ENCODE measurements at regions not wholly inside any gene's neighbourhood (a gene's known extent, or its start where the extent isn't known, plus 50 kb on each side); places are given as distances from the start of the nearest gene placed in this dataset.
"Not testable (repeated sequence)": the region's sequence is repeated elsewhere in the genome, so short reads cannot be mapped to it uniquely, and the experiment has no call there.

GRCh38 chr3:86537171-86537570, 453.8 kb downstream of the VGLL3 start:
- in situ Hi-C loops (cut with MboI; ENCODE audit: low sequenced_read_pairs), result no loop called here

DNA sequence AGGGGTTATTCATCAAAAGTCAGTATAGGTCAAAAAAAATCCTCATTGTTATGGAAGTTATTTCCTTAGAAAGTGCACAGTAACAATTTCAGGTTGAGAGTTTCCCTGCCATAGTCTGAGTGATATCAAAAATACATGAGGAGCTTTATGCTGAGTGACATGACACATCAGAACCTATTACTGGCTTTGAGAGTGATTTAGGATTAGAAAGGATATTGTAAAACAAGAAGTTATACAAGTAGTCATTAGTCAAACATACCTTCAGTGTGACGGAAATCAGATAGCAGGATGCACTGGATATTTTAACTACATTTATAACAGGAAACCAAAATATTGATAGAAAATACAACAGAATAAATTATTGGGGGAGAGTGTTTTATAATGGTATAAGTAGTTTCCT, 471.1 kb downstream of the VGLL3 start:
- Histone ChIP-seq H3K27me3 (ENCODE audit: low read depth) (no peaks in the 10 kb centered on the region), H3K36me3 (replicated peaks) (no peaks in the 10 kb centered on the region), H3K4me1 (no peaks in the 10 kb centered on the region), H3K9me3 (no peaks in the 10 kb centered on the region), H3K4me3 (no peak overlapping the region)
- no peak for DNase-seq (ENCODE audit: low spot score in 2 of 2)
- in situ Hi-C loops (cut with MboI; ENCODE audit: low sequenced_read_pairs), result no loop called here

More at GRCh38 chr3:86537171-86537570, 453.8 kb downstream of the VGLL3 start:
- no peaks in the 10 kb centered on the region for H3K27me3 ChIP-seq (ENCODE audit: low read depth)
- no peak for DNase-seq (ENCODE audit: low spot score in 2 of 2)
- no peaks in the 10 kb centered on the region for H3K9me3 ChIP-seq
- H3K4me3 ChIP-seq, result no peak overlapping the region
- no peaks in the 10 kb centered on the region for H3K36me3 ChIP-seq (replicated peaks)
- no peaks in the 10 kb centered on the region for H3K4me1 ChIP-seq

DNA sequence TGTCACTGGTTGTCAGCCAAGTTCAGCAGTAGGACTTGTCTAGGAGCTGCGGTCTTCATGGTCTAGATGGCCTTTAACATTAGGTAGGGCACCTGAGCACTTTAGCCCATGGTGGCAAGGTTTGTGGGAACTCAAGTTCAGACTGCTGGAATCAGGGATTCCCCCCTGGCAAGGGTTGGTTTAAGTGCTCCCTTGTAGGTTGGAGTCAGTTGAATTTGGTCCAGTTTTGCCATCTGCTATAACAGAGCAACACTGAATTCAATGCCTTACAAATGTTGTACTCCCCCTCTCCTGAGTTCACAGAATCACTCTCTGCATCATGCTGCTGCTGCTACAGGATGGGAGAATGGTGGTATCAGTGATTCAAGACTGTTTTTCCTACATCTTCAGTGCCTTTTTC, 509.3 kb downstream of the VGLL3 start:
- DNase-seq (ENCODE audit: low spot score in 2 of 2), result no peak
- Histone ChIP-seq H3K9me3 (no peaks in the 10 kb centered on the region), H3K27me3 (ENCODE audit: low read depth) (no peaks in the 10 kb centered on the region), H3K36me3 (replicated peaks) (no peaks in the 10 kb centered on the region), H3K4me1 (no peaks in the 10 kb centered on the region), H3K4me3 (no peak overlapping the region)
- in situ Hi-C loops (cut with MboI; ENCODE audit: low sequenced_read_pairs), result no loop called here

- no peak overlapping the region for H3K4me3 ChIP-seq
- in situ Hi-C loops (cut with MboI; ENCODE audit: low sequenced_read_pairs), result no loop called here
- H3K36me3 ChIP-seq (replicated peaks), result no peaks in the 10 kb centered on the region
- no peaks in the 10 kb centered on the region for H3K4me1 ChIP-seq
- H3K27me3 ChIP-seq (ENCODE audit: low read depth), result no peaks in the 10 kb centered on the region
- no peaks in the 10 kb centered on the region for H3K9me3 ChIP-seq
- no peak for DNase-seq (ENCODE audit: low spot score in 2 of 2)
These were observed 509.9 kb downstream of the VGLL3 start for GRCh38 chr3:86481031-86481430.

DNA sequence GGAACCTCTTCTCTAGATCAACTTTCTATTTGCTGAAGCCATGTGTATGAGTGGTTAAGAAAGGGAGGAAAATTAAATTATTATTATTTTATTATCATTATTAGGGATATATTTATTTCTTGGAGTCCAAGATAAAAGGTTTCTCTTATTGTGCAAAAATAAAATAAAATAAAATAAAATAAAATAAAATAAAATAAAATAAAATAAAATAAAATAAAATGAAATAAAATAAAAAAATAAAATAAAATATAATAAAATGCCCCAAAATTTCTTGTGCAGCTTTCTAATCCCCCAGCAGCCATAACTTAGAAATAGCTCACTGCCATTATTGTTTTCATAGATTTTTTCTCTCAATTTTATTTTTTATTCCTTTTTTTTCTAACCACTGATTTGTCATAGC, 526.8 kb downstream of the VGLL3 start:
- Histone ChIP-seq H3K4me1 (no peaks in the 10 kb centered on the region), H3K36me3 (replicated peaks) (no peaks in the 10 kb centered on the region), H3K9me3 (no peaks in the 10 kb centered on the region), H3K27me3 (ENCODE audit: low read depth) (no peaks in the 10 kb centered on the region), H3K4me3 (no peak overlapping the region)
- in situ Hi-C loops (cut with MboI; ENCODE audit: low sequenced_read_pairs), result no loop called here
- DNase-seq (ENCODE audit: low spot score in 2 of 2), result no peak

DNA sequence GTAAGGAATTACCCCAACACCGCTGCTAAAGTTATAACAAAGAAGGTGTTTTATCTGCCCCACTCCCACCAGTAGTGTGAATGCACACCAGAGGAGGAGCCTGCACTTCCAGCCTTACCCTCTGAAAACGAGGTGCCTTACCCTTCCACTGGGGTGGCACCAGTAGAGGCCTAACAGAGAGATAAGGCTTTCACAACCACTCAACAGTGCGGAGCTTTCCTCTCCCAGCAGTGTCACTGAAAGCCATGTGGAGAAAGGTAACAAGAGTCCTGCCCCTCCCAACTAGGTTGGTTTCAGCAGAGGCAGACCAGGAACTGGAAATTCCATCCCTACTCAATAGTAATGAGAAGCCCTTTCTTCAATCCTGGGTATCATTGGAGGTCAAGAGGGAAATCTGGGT, 539.2 kb downstream of the VGLL3 start:
- H3K36me3 ChIP-seq (replicated peaks), result no peaks in the 10 kb centered on the region
- in situ Hi-C loops (cut with MboI; ENCODE audit: low sequenced_read_pairs), result no loop called here
- H3K4me1 ChIP-seq, result no peaks in the 10 kb centered on the region
- DNase-seq (ENCODE audit: low spot score in 2 of 2), result no peak
- H3K27me3 ChIP-seq (ENCODE audit: low read depth), result no peaks in the 10 kb centered on the region
- H3K9me3 ChIP-seq, result no peaks in the 10 kb centered on the region
- no peak overlapping the region for H3K4me3 ChIP-seq

DNA sequence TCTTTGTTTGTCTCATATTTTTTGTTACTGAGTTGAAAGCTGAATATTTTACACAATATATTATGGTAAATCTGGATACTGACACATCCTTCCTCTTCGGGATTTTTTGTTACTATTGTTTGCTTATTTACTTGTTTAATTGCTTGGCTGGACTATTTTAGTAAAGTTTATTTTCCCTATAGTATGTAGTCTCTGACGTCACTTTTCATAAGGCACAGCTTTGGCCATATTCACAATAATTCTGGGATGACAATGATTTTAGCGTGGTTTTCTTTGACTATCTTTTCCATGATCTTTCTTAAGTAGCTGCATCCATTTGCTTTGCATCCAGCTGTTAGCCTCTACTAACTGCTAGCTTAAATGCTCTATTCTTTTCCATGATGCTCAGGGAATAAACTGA, 552.4 kb downstream of the VGLL3 start:
- no peak for DNase-seq (ENCODE audit: low spot score in 2 of 2)
- Histone ChIP-seq H3K27me3 (ENCODE audit: low read depth) (no peaks in the 10 kb centered on the region), H3K4me3 (no peak overlapping the region), H3K9me3 (no peaks in the 10 kb centered on the region), H3K4me1 (no peaks in the 10 kb centered on the region), H3K36me3 (replicated peaks) (no peaks in the 10 kb centered on the region)
- in situ Hi-C loops (cut with MboI; ENCODE audit: low sequenced_read_pairs), result no loop called here

DNA sequence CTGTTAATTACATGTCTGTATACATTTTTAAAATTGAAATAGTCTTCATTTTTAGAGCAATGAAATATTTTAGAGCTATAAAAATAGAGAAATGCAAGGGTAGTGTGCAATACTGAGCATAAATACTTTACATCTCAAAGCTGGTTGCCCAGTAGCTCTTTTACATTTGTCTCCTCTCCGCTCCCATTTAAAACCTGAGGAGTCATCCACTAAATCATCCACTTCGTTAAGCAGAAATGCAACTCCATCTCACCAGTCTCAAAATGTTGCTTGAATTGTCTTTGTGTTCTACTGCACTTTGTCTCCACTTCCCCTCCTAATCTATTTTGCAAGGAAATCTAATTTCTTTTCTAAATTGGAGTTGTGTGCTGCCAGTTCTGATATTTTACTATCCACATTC, 563.6 kb downstream of the VGLL3 start:
- Histone ChIP-seq H3K4me3 (no peak overlapping the region), H3K4me1 (no peaks in the 10 kb centered on the region), H3K36me3 (replicated peaks) (no peaks in the 10 kb centered on the region), H3K27me3 (ENCODE audit: low read depth) (no peaks in the 10 kb centered on the region), H3K9me3 (no peaks in the 10 kb centered on the region)
- in situ Hi-C loops (cut with MboI; ENCODE audit: low sequenced_read_pairs), result no loop called here
- DNase-seq (ENCODE audit: low spot score in 2 of 2), result no peak

GRCh38 chr3:86420990-86421739, 569.8 kb downstream of the VGLL3 start:
- in situ Hi-C loops (cut with MboI; ENCODE audit: low sequenced_read_pairs), result no loop called here
- H3K4me3 ChIP-seq, result no peak overlapping the region

DNA sequence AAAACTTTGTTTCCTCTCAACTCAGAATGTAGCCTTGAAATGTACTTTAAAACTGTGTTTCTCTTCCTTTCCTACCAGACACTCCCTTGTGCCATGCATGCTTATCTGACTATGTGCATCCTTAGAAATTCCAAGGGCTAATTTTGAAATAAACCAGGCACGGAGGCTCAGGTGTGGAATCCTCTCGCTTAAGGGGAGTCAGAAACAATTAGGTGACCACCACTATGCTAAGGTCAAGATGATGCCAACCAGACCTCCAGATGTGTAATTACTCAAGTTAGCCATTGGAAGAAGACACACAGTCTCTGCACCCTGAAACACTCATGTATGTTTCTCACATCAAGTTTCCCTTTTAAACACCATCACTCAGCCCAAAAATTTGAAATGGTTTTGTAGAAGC, 572.1 kb downstream of the VGLL3 start:
- no peaks in the 10 kb centered on the region for H3K9me3 ChIP-seq
- no peaks in the 10 kb centered on the region for H3K27me3 ChIP-seq (ENCODE audit: low read depth)
- in situ Hi-C loops (cut with MboI; ENCODE audit: low sequenced_read_pairs), result no loop called here
- H3K36me3 ChIP-seq (replicated peaks), result no peaks in the 10 kb centered on the region
- DNase-seq (ENCODE audit: low spot score in 2 of 2), result no peak
- no peak overlapping the region for H3K4me3 ChIP-seq
- no peaks in the 10 kb centered on the region for H3K4me1 ChIP-seq

More at GRCh38 chr3:86420990-86421739, 569.8 kb downstream of the VGLL3 start:
- Histone ChIP-seq H3K27me3 (ENCODE audit: low read depth) (no peaks in the 10 kb centered on the region), H3K36me3 (replicated peaks) (no peaks in the 10 kb centered on the region), H3K4me1 (no peaks in the 10 kb centered on the region), H3K9me3 (no peaks in the 10 kb centered on the region)
- DNase-seq (ENCODE audit: low spot score in 2 of 2), result no peak

DNA sequence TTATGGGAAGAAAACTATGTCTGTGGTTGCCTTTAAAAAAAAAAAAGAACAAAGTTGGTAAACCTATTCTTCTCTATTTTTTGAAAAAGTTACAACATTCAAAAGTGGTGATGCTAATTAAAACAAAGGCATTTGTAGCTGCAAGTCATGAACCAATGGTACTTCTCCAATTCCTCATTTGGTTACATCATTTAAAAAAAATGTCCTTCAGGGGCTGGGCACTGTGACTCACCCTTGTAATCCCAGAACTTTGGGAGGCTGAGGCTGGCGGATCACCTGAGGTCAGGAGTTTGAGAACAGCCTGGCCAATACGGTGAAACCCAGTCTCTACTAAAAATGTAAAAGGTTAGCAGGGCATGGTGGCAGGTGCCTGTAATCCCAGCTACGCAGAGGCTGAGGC, 574.6 kb downstream of the VGLL3 start:
- Histone ChIP-seq H3K27me3 (ENCODE audit: low read depth) (no peaks in the 10 kb centered on the region), H3K9me3 (no peaks in the 10 kb centered on the region), H3K4me1 (no peaks in the 10 kb centered on the region), H3K4me3 (no peak overlapping the region), H3K36me3 (replicated peaks) (no peaks in the 10 kb centered on the region)
- DNase-seq (ENCODE audit: low spot score in 2 of 2), result no peak
- in situ Hi-C loops (cut with MboI; ENCODE audit: low sequenced_read_pairs), result no loop called here

- Histone ChIP-seq H3K4me1 (peaks cover 1% of the 10 kb centered on the region; the same call in 1 of the 2 replicates), H3K36me3 (replicated peaks) (no peaks in the 10 kb centered on the region), H3K4me3 (no peak overlapping the region), H3K9me3 (no peaks in the 10 kb centered on the region), H3K27me3 (ENCODE audit: low read depth) (no peaks in the 10 kb centered on the region)
- in situ Hi-C loops (cut with MboI; ENCODE audit: low sequenced_read_pairs), result no loop called here
- DNase-seq (ENCODE audit: low spot score in 2 of 2), result no peak
These were observed 577.3 kb downstream of the VGLL3 start for GRCh38 chr3:86413645-86414044.

DNA sequence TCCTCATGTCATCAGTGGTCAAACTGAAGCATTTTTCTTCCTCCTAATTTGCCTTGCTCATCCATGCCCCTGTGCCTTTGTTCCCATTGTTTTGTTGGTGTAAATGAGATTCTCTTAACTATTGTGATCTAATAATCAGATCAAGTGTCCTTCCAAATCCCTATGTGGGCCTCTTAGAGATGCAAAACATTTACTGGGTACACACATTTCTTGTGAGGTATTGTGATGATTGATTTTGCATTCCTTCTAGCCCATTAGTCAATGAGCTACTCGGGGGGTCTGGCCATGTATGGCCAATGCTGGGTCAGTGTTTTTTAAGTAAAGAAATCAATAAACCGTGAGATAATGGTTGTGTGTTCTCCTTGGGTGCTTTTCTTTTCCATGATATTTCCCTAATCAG, 580.4 kb downstream of the VGLL3 start:
- H3K4me1 ChIP-seq, result peaks cover 3% of the 10 kb centered on the region; the same call in 1 of the 2 replicates
- no peaks in the 10 kb centered on the region for H3K27me3 ChIP-seq (ENCODE audit: low read depth)
- in situ Hi-C loops (cut with MboI; ENCODE audit: low sequenced_read_pairs), result no loop called here
- H3K36me3 ChIP-seq (replicated peaks), result no peaks in the 10 kb centered on the region
- H3K9me3 ChIP-seq, result no peaks in the 10 kb centered on the region
- peak; percentile 15 to 42 for DNase-seq (ENCODE audit: low spot score in 2 of 2)
- H3K4me3 ChIP-seq, result no peak overlapping the region

GRCh38 chr3:86389759-86390158, 601.2 kb downstream of the VGLL3 start:
- H3K9me3 ChIP-seq; H3K4me3 ChIP-seq; H3K4me1 ChIP-seq; H3K27me3 ChIP-seq (ENCODE audit: low read depth); DNase-seq (ENCODE audit: low spot score in 2 of 2); in situ Hi-C loops (cut with MboI; ENCODE audit: low sequenced_read_pairs); H3K36me3 ChIP-seq (replicated peaks): not testable (repeated sequence)

- Histone ChIP-seq H3K27me3 (ENCODE audit: low read depth) (no peaks in the 10 kb centered on the region), H3K9me3 (no peaks in the 10 kb centered on the region), H3K4me1 (0 out of 2 replicates have a peak, but pooled peaks cover 2% of the 10 kb centered on the region), H3K4me3 (no peak overlapping the region), H3K36me3 (replicated peaks) (no peaks in the 10 kb centered on the region)
- peak; percentile 48 to 73 for DNase-seq (ENCODE audit: low spot score in 2 of 2)
- in situ Hi-C loops (cut with MboI; ENCODE audit: low sequenced_read_pairs), result no loop called here
These were observed 602.1 kb downstream of the VGLL3 start for GRCh38 chr3:86388820-86389219.
